IMR-90 (cell line): ENCODE measurements at regions not wholly inside any gene's neighbourhood (a gene's known extent, or its start where the extent isn't known, plus 50 kb on each side); places are given as distances from the start of the nearest gene placed in this dataset.

ENCODE experiments used
- CEBPB ChIP-seq: IDR thresholded peaks from 2 replicates; pipeline ENCODE4 v1.6.1; 2012; ENCODE audit warnings: low read depth, low read length, improper control_type of control experiment
- POLR2A ChIP-seq: IDR thresholded peaks from 2 replicates; pipeline ENCODE4 v1.6.1; 2012; ENCODE audit warnings: mild to moderate bottlenecking, low read depth, low read length
- TF ChIP-seq, protein P1 (sequence below): conservative IDR thresholded peaks from 2 replicates; pipeline ENCODE4 v1.5.1; 2012; ENCODE audit warnings: mild to moderate bottlenecking, low read depth, low read length, improper control_type of control experiment

DNA sequence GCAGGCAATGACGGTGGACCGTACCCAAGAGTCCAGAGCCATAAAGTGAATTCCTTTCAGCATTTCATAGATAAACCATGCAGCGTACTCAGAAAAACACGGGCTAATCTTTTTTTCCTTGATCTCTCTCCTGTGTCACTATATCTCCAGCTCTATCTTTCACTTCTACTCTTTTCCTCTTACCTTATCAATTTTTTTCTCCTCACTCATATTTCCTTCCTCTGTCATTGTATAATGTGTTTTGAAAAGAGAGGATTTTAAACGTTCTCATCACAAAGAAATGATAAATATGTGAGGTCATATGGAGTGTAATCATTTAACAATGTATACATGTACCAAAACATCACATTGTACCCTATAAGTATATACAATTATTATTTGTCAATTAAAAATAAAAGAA, 176.5 kb downstream of the CPE start:
- TF ChIP-seq, protein P1, sequence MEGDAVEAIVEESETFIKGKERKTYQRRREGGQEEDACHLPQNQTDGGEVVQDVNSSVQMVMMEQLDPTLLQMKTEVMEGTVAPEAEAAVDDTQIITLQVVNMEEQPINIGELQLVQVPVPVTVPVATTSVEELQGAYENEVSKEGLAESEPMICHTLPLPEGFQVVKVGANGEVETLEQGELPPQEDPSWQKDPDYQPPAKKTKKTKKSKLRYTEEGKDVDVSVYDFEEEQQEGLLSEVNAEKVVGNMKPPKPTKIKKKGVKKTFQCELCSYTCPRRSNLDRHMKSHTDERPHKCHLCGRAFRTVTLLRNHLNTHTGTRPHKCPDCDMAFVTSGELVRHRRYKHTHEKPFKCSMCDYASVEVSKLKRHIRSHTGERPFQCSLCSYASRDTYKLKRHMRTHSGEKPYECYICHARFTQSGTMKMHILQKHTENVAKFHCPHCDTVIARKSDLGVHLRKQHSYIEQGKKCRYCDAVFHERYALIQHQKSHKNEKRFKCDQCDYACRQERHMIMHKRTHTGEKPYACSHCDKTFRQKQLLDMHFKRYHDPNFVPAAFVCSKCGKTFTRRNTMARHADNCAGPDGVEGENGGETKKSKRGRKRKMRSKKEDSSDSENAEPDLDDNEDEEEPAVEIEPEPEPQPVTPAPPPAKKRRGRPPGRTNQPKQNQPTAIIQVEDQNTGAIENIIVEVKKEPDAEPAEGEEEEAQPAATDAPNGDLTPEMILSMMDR = no peak
- no peak for TF ChIP-seq POLR2A
- no peak for TF ChIP-seq CEBPB
